Ovary (tissue), 7 donors: ENCODE measurements at regions not wholly inside any gene's neighbourhood (a gene's known extent, or its start where the extent isn't known, plus 50 kb on each side); places are given as distances from the start of the nearest gene placed in this dataset.

Experiments
- DNase-seq, 5 donors: peaks; one replicate each; pipeline ENCODE4 v3.0.0-alpha.2; 2019 to 2020
- H3K27ac ChIP-seq, 2 donors: fragments of 200-600 bp; one replicate each; pipeline versions ENCODE4 v1.5.1 to v1.8.0; 2019 to 2022
- H3K27me3 ChIP-seq: fragments of 200-600 bp; one replicate; pipeline ENCODE4 v1.8.0; 2022
- H3K36me3 ChIP-seq: fragments of 200-600 bp; sonication (generic); one replicate; pipeline ENCODE4 v1.5.1; 2019
- H3K4me1 ChIP-seq: one replicate; pipeline ENCODE4 v1.8.1; 2013; ENCODE audit warnings: mild to moderate bottlenecking, moderate library complexity; ENCODE audit not compliant: insufficient read depth
- H3K4me3 ChIP-seq: fragments of 200-600 bp; sonication (generic); one replicate; pipeline ENCODE4 v1.5.1; 2017
- H3K9me3 ChIP-seq, 2 donors: fragments of 200-600 bp in 1 of 2; sonication (generic) in 1 of 2; one replicate each; pipeline versions ENCODE4 v1.5.1 to v1.8.1; 2013 to 2019; ENCODE audit warnings: mild to moderate bottlenecking in 1 of 2, moderate library complexity in 1 of 2
- CTCF ChIP-seq, 3 donors: fragments of 450-650 bp in 2 of 3; fragments of 200-600 bp in 1 of 3; IDR thresholded peaks; one replicate each; pipeline versions ENCODE4 v1.5.1 to v1.8.0; 2016 to 2022; ENCODE audit warnings: antibody characterized with exemption in 3 of 3, mild to moderate bottlenecking in 1 of 3
- EP300 ChIP-seq: sonication (generic); formaldehyde crosslinking; IDR thresholded peaks from one replicate; pipeline ENCODE4 v1.6.1; 2017; ENCODE audit warnings: antibody characterized with exemption
- POLR2A ChIP-seq: fragments of 450-650 bp; IDR thresholded peaks from one replicate; pipeline ENCODE4 v1.6.1; 2017; ENCODE audit warnings: antibody characterized with exemption, mild to moderate bottlenecking, moderate library complexity
- whole genome bisulfite sequencing, 3 donors: extraction: QIAGEN DNeasy Blood & Tissue Kit in 1 of 3; methylation state at CpG; one replicate each; pipeline versions ENCODE4 v1.1.5 to v1.1.7; 2013 to 2017; 5-methylcytosine and 5-hydroxymethylcytosine counted together
- intact Hi-C, 4 donors: fragments of 100-400 bp; cut with DNase I; formaldehyde crosslinking; loops; one replicate each; pipeline versions ENCODE4 v1.11.0 to v1.15.1; 2022 to 2023
- donor health status: DM: no; HTN: no; CAD: no; lungs with moderate emphysema.
- donor health status: DM: no; HTN: no; CAD: no.
- donor health status: Bipolar disorder and iron deficiency.
- donor health status: DM: no; HTN: no; CAD: no.
- donor health status: DM: yes; HTN: yes; CAD: no.

GRCh38 chr2:37459095-37459981 lies 114.9 kb downstream of the QPCT start:
- Histone ChIP-seq H3K4me3 (no peak overlapping the region), H3K27me3 (no peaks in the 10 kb centered on the region), H3K9me3 (no peaks in the 10 kb centered on the region), H3K27ac (peak overlapping the region in 1 of 2 donors; percentile 27), H3K36me3 (no peaks in the 10 kb centered on the region), H3K4me1 (peaks cover 11% of the 10 kb centered on the region)
- WGBS, 3 donors, result 18 to 34% (median 32%) methylated on average over 3 of the region's 3 CpGs
- no peak for TF ChIP-seq EP300
- intact Hi-C loops, result no loop called here
- DNase-seq, result no peak

- Histone ChIP-seq H3K27ac (no peak overlapping the region), H3K9me3 (no peaks in the 10 kb centered on the region), H3K27me3 (no peaks in the 10 kb centered on the region), H3K36me3 (no peaks in the 10 kb centered on the region), H3K4me3 (no peak overlapping the region), H3K4me1 (peaks cover 11% of the 10 kb centered on the region)
- WGBS, 3 donors, result 85 to 89% (median 87%) methylated on average over 2 of the region's 2 CpGs
- no peak for DNase-seq
- TF ChIP-seq CTCF (IDR thresholded peaks at IDR 0.05), result no peak
- no peak for TF ChIP-seq EP300
- no peak for TF ChIP-seq POLR2A
- intact Hi-C loops, result no loop called here
Measured at GRCh38 chr2:37460896-37461229, 116.4 kb downstream of the QPCT start.

GRCh38 chr2:37464067-37464466 lies 119.6 kb downstream of the QPCT start:
- H3K4me1 ChIP-seq, result peaks cover 8% of the 10 kb centered on the region
- 54 to 56% (median 56%) methylated on average over 2 of the region's 2 CpGs for WGBS, 3 donors
- H3K36me3 ChIP-seq, result no peaks in the 10 kb centered on the region
- H3K9me3 ChIP-seq, result no peaks in the 10 kb centered on the region
- H3K27ac ChIP-seq, result no peak overlapping the region
- no peak overlapping the region for H3K4me3 ChIP-seq
- no peaks in the 10 kb centered on the region for H3K27me3 ChIP-seq
- intact Hi-C loops, result no loop called here
- TF ChIP-seq EP300, result no peak
- no peak for TF ChIP-seq CTCF (IDR thresholded peaks at IDR 0.05)
- DNase-seq, result no peak

- Histone ChIP-seq H3K4me1 (no peaks in the 10 kb centered on the region), H3K27ac (no peak overlapping the region), H3K27me3 (no peaks in the 10 kb centered on the region), H3K9me3 (no peaks in the 10 kb centered on the region), H3K36me3 (no peaks in the 10 kb centered on the region), H3K4me3 (no peak overlapping the region)
- no peak for TF ChIP-seq EP300
- TF ChIP-seq CTCF (IDR thresholded peaks at IDR 0.05), result no peak
- intact Hi-C loops, result no loop called here
- WGBS, 3 donors, result 44 to 67% (median 48%) methylated on average over 1 of the region's 1 CpG
- no peak for DNase-seq
Measured at GRCh38 chr2:37466533-37467222, 122.2 kb downstream of the QPCT start.

- intact Hi-C loops, result no loop called here
Measured at GRCh38 chr2:37468170-37468569, 123.7 kb downstream of the QPCT start.

More at GRCh38 chr2:37468170-37468569, 123.7 kb downstream of the QPCT start:
- Histone ChIP-seq H3K4me1 (no peaks in the 10 kb centered on the region), H3K36me3 (no peaks in the 10 kb centered on the region), H3K4me3 (no peak overlapping the region), H3K27ac (no peak overlapping the region), H3K9me3 (no peaks in the 10 kb centered on the region), H3K27me3 (no peaks in the 10 kb centered on the region)
- TF ChIP-seq EP300 (no peak), CTCF (IDR thresholded peaks at IDR 0.05) (no peak), POLR2A (no peak)
- WGBS, 3 donors, result 76 to 86% (median 84%) methylated on average over 4 of the region's 4 CpGs
- no peak for DNase-seq
